Subcutaneous abdominal adipose tissue (tissue), 5 donors: ENCODE measurements at regions not wholly inside any gene's neighbourhood (a gene's known extent, or its start where the extent isn't known, plus 50 kb on each side); places are given as distances from the start of the nearest gene placed in this dataset.

Experiments used
- H3K27ac ChIP-seq: one replicate; pipeline ENCODE4 v1.7.0; 2013; ENCODE audit warnings: low read depth, mild to moderate bottlenecking, inconsistent platforms, low read length, moderate library complexity
- H3K27me3 ChIP-seq, 5 donors: one replicate each; pipeline ENCODE4 v1.7.0; 2013; ENCODE audit warnings: low read length in 5 of 5, inconsistent platforms in 1 of 5; ENCODE audit not compliant: control insufficient read depth in 5 of 5, insufficient read depth in 4 of 5
- H3K36me3 ChIP-seq, 5 donors: one replicate each; pipeline ENCODE4 v1.7.0; 2013; ENCODE audit warnings: low read length in 5 of 5; ENCODE audit not compliant: control insufficient read depth in 5 of 5, insufficient read depth in 5 of 5
- H3K4me1 ChIP-seq, 5 donors: one replicate each; pipeline ENCODE4 v1.7.0; 2013; ENCODE audit warnings: low read length in 5 of 5, mild to moderate bottlenecking in 3 of 5, moderate library complexity in 1 of 5; ENCODE audit not compliant: control insufficient read depth in 5 of 5, insufficient read depth in 5 of 5
- H3K4me3 ChIP-seq, 5 donors: one replicate each; pipeline ENCODE4 v1.7.0; 2013; ENCODE audit warnings: low read length in 5 of 5, low read depth in 1 of 5
- H3K9ac ChIP-seq, 5 donors: one replicate each; pipeline ENCODE4 v1.7.0; 2013; ENCODE audit warnings: low read length in 5 of 5, mild to moderate bottlenecking in 4 of 5, moderate library complexity in 3 of 5
- H3K9me3 ChIP-seq, 5 donors: one replicate each; pipeline ENCODE4 v1.7.0; 2013; ENCODE audit warnings: low read length in 5 of 5; ENCODE audit not compliant: control insufficient read depth in 5 of 5
- donor health status: healthy.
- donor health status: healthy.
- donor health status: healthy.
- donor health status: healthy.
- donor health status: healthy.

- Histone ChIP-seq H3K27ac (no peak overlapping the region), H3K9me3 (no peaks in the 10 kb centered on the region), H3K9ac (no peak overlapping the region), H3K36me3 (no peaks in the 10 kb centered on the region), H3K4me1 (no peaks in the 10 kb centered on the region), H3K4me3 (no peak overlapping the region), H3K27me3 (no peaks in the 10 kb centered on the region)
Observed at GRCh38 chr18:1408376-1408775, 503.7 kb downstream of the ADCYAP1 start.

DNA sequence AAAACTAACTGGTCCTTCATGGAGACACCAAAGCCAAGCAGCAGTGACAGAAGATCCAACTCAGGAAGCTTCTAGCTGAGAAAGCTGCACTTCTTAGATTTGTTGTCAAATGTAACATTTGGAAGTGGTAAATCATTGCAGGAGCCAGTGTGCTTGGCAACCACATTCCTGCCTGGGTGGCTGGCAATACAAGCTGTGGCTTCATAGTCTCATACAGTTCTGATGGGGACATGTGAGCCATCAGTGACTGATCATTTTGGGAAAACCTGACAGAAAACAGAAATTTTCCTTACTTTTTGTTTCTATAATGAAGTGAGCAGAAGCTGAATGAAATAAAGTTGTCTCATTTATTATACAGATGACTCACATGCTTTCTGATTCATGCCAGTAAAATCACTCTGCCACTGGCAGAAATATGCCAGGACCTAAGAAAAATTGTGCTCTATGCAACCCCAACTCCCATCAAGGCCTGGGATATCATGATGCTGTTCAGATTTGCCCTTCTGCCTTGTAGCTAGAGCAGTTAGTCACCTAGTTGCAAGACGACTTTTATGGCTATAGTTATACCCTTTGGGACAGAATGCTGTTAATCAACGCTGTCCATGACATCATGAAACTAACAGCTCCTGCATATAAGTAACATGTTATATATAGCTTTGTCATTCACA, 508.1 kb downstream of the ADCYAP1 start:
- H3K9ac ChIP-seq = no peak overlapping the region
- H3K27ac ChIP-seq = no peak overlapping the region
- no peaks in the 10 kb centered on the region for H3K36me3 ChIP-seq
- H3K9me3 ChIP-seq = no peaks in the 10 kb centered on the region
- H3K27me3 ChIP-seq = no peaks in the 10 kb centered on the region
- H3K4me1 ChIP-seq = no peaks in the 10 kb centered on the region
- no peak overlapping the region for H3K4me3 ChIP-seq

GRCh38 chr18:1413323-1413675, 508.6 kb downstream of the ADCYAP1 start:
- H3K4me1 ChIP-seq = no peaks in the 10 kb centered on the region
- H3K27me3 ChIP-seq = no peaks in the 10 kb centered on the region
- no peak overlapping the region for H3K9ac ChIP-seq
- no peaks in the 10 kb centered on the region for H3K36me3 ChIP-seq
- H3K9me3 ChIP-seq = no peaks in the 10 kb centered on the region
- H3K27ac ChIP-seq = no peak overlapping the region
- no peak overlapping the region for H3K4me3 ChIP-seq

DNA sequence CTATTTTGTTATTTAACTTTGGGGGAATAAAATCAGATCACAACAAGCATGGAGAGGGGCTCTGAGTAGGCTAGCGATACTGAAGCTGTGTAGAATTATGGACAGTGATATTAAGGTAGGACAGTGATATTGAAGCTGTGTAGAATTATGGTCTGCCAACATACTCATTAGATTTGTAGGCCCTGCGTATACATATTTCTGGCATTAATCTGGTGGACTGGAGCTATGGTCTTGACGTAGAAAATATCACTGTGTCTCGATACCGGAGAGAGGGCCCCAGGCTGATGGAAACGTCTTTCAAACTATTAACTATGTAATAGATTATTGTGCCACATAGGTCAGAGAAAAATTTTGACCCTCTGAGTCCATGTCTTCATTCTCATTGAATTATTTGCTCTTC, 511.4 kb downstream of the ADCYAP1 start:
- Histone ChIP-seq H3K27ac (no peak overlapping the region), H3K36me3 (no peaks in the 10 kb centered on the region), H3K4me3 (no peak overlapping the region), H3K27me3 (no peaks in the 10 kb centered on the region), H3K4me1 (no peaks in the 10 kb centered on the region), H3K9me3 (no peaks in the 10 kb centered on the region), H3K9ac (no peak overlapping the region)

DNA sequence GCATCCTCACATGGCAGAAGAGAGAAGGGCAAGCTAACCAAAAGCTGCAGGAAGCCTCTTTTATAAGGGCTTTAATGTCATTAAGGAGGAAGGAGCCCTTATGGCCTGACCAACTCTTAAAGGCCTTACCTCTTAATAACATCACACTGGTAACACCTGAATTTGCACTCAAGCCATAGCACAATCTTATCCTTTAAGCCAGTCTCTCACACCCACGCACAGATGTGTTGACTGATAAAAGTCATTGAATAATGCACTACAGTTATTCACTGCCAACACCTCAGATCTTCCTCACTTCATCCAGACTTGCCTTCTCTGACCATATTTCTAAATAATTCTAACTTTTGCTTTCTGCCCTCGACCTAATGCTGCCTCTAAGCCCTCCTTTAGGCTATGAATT, 516.8 kb downstream of the ADCYAP1 start:
- Histone ChIP-seq H3K27ac (no peak overlapping the region), H3K36me3 (no peaks in the 10 kb centered on the region), H3K4me1 (no peaks in the 10 kb centered on the region), H3K9me3 (no peaks in the 10 kb centered on the region), H3K4me3 (no peak overlapping the region), H3K27me3 (no peaks in the 10 kb centered on the region), H3K9ac (no peak overlapping the region)

DNA sequence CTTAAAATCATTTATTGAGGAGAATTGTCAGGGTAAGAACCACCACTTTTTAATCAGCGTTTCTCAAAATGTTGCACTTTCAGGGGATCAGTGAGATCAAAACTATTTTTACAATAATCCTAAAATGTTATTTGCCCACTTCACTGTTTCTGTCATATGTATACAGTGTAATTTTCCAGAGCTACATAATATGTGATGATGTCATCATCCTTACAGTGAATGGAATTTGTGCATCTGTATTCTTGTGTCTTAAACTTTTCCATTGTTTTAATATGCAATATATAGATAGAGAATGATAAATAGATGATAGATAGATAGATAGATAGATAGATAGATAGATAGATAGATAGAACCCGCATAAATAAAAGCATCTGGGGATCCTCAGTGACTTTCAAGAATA, 518.0 kb downstream of the ADCYAP1 start:
- Histone ChIP-seq H3K27ac (no peak overlapping the region), H3K36me3 (no peaks in the 10 kb centered on the region), H3K27me3 (no peaks in the 10 kb centered on the region), H3K9ac (no peak overlapping the region), H3K9me3 (no peaks in the 10 kb centered on the region), H3K4me1 (no peaks in the 10 kb centered on the region), H3K4me3 (no peak overlapping the region)

DNA sequence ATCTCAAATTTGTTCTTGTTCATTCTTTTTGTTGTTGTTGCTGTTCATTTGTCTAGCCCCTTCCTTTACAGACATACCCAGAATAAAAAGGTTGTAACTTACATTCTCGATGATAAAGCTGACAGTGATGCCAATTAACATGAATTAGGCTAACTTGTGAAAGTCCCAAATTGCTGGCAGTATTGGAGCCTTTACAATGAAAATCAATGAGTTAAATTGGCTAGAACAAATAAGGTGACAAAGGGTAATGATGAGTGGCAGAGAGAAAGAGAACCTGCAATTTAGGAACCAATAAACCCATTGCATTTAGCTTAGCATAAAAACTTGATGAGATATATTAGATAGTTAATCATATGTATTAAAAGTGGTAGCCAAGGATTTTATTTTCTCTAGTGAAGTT, 521.0 kb downstream of the ADCYAP1 start:
- Histone ChIP-seq H3K27me3 (no peaks in the 10 kb centered on the region), H3K9me3 (no peaks in the 10 kb centered on the region), H3K36me3 (no peaks in the 10 kb centered on the region), H3K4me1 (no peaks in the 10 kb centered on the region), H3K9ac (no peak overlapping the region), H3K4me3 (no peak overlapping the region), H3K27ac (no peak overlapping the region)

DNA sequence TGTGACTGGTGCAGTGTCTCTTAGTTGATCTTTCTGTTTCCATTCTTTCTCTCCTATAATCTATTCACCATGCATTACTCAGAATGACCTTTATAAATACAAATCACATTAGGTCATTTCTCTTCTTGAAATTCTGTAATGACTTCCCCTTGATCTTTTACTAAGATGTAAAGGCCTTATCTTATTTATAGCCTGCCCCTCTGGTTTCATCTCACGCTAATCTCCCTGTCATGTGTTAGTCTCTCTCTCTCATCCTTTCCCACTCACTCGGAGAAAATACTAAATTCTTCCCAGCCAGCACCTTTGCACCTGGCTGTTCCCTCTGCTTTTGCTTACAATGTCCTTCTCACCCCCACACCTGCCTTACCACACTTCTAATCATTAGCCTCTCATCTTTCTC, 530.8 kb downstream of the ADCYAP1 start:
- H3K27me3 ChIP-seq = no peaks in the 10 kb centered on the region
- no peak overlapping the region for H3K4me3 ChIP-seq
- H3K27ac ChIP-seq = no peak overlapping the region
- H3K36me3 ChIP-seq = no peaks in the 10 kb centered on the region
- no peaks in the 10 kb centered on the region for H3K4me1 ChIP-seq
- no peaks in the 10 kb centered on the region for H3K9me3 ChIP-seq
- no peak overlapping the region for H3K9ac ChIP-seq

DNA sequence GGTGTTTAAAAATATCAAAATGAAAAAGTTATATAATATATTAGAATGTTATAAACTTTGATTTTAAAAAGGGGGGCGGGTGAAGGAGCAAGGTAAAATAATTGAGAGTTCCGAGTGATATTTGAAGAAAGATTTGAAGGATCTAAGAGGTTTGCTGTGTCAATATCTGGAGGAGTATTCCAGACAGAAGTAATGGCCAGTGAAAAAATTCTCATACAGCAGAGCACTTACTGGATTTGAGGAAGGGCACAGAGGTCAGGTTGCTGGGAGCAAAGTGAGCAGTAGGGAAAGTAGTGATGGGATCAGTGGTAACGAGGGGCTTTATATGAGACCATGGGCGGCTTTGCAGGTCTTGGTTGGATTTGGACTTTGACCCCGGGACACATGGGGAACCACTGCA, 531.5 kb downstream of the ADCYAP1 start:
- Histone ChIP-seq H3K36me3 (no peaks in the 10 kb centered on the region), H3K4me3 (no peak overlapping the region), H3K9me3 (no peaks in the 10 kb centered on the region), H3K9ac (no peak overlapping the region), H3K27ac (no peak overlapping the region), H3K27me3 (no peaks in the 10 kb centered on the region), H3K4me1 (no peaks in the 10 kb centered on the region)

DNA sequence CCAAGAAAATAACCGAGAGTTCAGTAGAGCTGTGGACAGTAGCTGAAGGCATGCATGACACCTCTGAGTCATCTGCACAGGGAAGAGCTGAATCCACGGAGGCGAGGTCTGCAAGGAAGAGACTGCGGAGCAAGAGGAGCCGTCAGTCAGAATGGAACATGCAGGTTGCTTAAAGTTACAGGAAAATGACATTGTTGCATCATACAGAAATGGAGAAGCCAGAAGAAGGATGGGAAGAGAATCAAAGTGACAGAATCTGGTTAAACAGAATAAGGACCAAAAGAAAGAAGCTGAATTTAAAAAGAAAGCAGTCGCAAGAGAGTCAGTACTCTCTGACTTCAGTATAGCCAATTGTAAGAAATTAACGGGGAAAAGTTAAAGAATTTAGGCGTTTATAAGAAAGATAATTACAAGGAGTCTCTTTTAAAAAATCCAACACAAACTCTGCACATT, 533.8 kb downstream of the ADCYAP1 start:
- Histone ChIP-seq H3K9me3 (no peaks in the 10 kb centered on the region), H3K36me3 (no peaks in the 10 kb centered on the region), H3K4me1 (no peaks in the 10 kb centered on the region), H3K27me3 (no peaks in the 10 kb centered on the region), H3K27ac (no peak overlapping the region), H3K4me3 (no peak overlapping the region), H3K9ac (no peak overlapping the region)

DNA sequence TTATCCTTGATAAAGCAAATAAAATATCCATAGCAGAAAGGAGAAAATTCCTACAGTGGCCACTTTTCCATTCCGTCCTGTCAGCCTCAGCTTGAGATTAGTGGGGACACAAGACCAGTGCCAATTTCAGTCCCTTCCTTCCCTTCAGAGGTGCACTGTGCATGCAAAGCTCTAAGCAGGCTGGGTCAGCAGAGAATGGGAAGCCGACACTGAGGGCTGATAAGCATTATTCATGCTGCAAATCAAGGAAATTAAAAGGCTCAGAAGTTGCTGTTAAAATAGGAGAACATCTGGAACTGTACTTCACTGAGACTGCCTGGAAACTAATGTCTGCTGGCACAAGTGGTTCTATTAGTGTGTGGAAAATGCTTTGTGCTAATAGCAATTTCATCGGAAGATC, 534.3 kb downstream of the ADCYAP1 start:
- Histone ChIP-seq H3K27ac (no peak overlapping the region), H3K9me3 (no peaks in the 10 kb centered on the region), H3K4me3 (no peak overlapping the region), H3K9ac (no peak overlapping the region), H3K27me3 (no peaks in the 10 kb centered on the region), H3K4me1 (no peaks in the 10 kb centered on the region), H3K36me3 (no peaks in the 10 kb centered on the region)
